Left lung (tissue), 4 donors: ENCODE measurements at regions not wholly inside any gene's neighbourhood (a gene's known extent, or its start where the extent isn't known, plus 50 kb on each side); places are given as distances from the start of the nearest gene placed in this dataset.
A peak's percentile ranks its signal among the peaks of the same experiment; 100 is the strongest.

Source experiments
- ATAC-seq: fragments of 200-7000 bp; cut with Tn5 transposase; one replicate; pipeline ENCODE4 v1.9.1; 2020; ENCODE audit warnings: moderate library complexity
- DNase-seq, 4 donors: peaks; one replicate each; pipeline ENCODE4 v3.0.0-alpha.2; 2013 to 2020
- H3K27ac ChIP-seq, 2 donors: fragments of 200-600 bp; sonication (generic) in 1 of 2; one replicate each; pipeline versions ENCODE4 v1.5.0 to v1.8.0; 2020 to 2021
- H3K27me3 ChIP-seq, 2 donors: fragments of 200-600 bp; sonication (generic) in 1 of 2; one replicate each; pipeline versions ENCODE4 v1.5.0 to v1.8.0; 2020 to 2021
- H3K36me3 ChIP-seq, 2 donors: fragments of 200-600 bp; sonication (generic) in 1 of 2; one replicate each; pipeline versions ENCODE4 v1.5.0 to v1.8.0; 2020 to 2021
- H3K4me1 ChIP-seq, 2 donors: fragments of 200-600 bp; one replicate each; pipeline ENCODE4 v1.8.0; 2021
- H3K4me3 ChIP-seq, 2 donors: fragments of 200-600 bp; sonication (generic) in 1 of 2; one replicate each; pipeline versions ENCODE4 v1.5.0 to v1.8.0; 2020 to 2021; ENCODE audit warnings: mild to moderate bottlenecking in 1 of 2
- H3K9me3 ChIP-seq, 2 donors: fragments of 200-600 bp; sonication (generic) in 1 of 2; one replicate each; pipeline versions ENCODE4 v1.5.0 to v1.8.0; 2020 to 2021
- CTCF ChIP-seq, 2 donors: fragments of 200-600 bp; sonication (generic) in 1 of 2; IDR thresholded peaks; one replicate each; pipeline versions ENCODE4 v1.5.0 to v1.8.0; 2021; ENCODE audit warnings: antibody characterized with exemption in 2 of 2
- intact Hi-C, 2 donors: fragments of 100-400 bp; cut with DNase I; formaldehyde crosslinking; loops; one replicate each; pipeline versions ENCODE4 v1.11.2 to v1.14.2; 2022
- donor health status: DM: no; HTN: yes; CAD: no.
- donor health status: DM: no; HTN: no; CAD: no.

- peak; percentile 75 for ATAC-seq
- H3K27me3 ChIP-seq, result no peaks in the 10 kb centered on the region
- no peak for TF ChIP-seq CTCF (IDR thresholded peaks at IDR 0.05)
- H3K4me1 ChIP-seq, result peaks cover 16 to 32% of the 10 kb centered on the region in 2 donors
- H3K9me3 ChIP-seq, result no peaks in the 10 kb centered on the region
- DNase-seq, result peak in 2 of 4 donors; percentile 52 to 67
- no peak overlapping the region for H3K4me3 ChIP-seq
- peak overlapping the region; percentile 50 to 70 for H3K27ac ChIP-seq
- intact Hi-C loops, result no loop called here
- H3K36me3 ChIP-seq, result no peaks in the 10 kb centered on the region
Observed at GRCh38 chr1:94734963-94735901, 84.9 kb upstream of the SLC44A3 start.

GRCh38 chr1:94731891-94732290 lies 88.3 kb upstream of the SLC44A3 start:
- DNase-seq, result no peak
- H3K4me1 ChIP-seq, result peaks cover 18 to 32% of the 10 kb centered on the region in 2 donors
- no peak overlapping the region for H3K4me3 ChIP-seq
- intact Hi-C loops, result no loop called here
- H3K27me3 ChIP-seq, result no peaks in the 10 kb centered on the region
- H3K27ac ChIP-seq, result no peak overlapping the region
- no peak for TF ChIP-seq CTCF (IDR thresholded peaks at IDR 0.05)
- no peak for ATAC-seq
- H3K9me3 ChIP-seq, result no peaks in the 10 kb centered on the region
- no peaks in the 10 kb centered on the region for H3K36me3 ChIP-seq

GRCh38 chr1:94730450-94730849 lies 89.7 kb upstream of the SLC44A3 start:
- no peak for TF ChIP-seq CTCF (IDR thresholded peaks at IDR 0.05)
- intact Hi-C loops, result no loop called here

GRCh38 chr1:94729267-94729666 lies 90.9 kb upstream of the SLC44A3 start:
- Histone ChIP-seq H3K4me1 (peaks cover 10 to 19% of the 10 kb centered on the region in 2 donors), H3K27me3 (no peaks in the 10 kb centered on the region), H3K9me3 (no peaks in the 10 kb centered on the region), H3K36me3 (no peaks in the 10 kb centered on the region), H3K27ac (peak overlapping the region in 1 of 2 donors; percentile 49), H3K4me3 (no peak overlapping the region)
- ATAC-seq, result peak; percentile 51
- DNase-seq, result peak in 1 of 4 donors; percentile 56
- intact Hi-C loops, result no loop called here
- TF ChIP-seq CTCF (IDR thresholded peaks at IDR 0.05), result no peak

More at GRCh38 chr1:94730450-94730849, 89.7 kb upstream of the SLC44A3 start:
- H3K27ac ChIP-seq, result no peak overlapping the region
- no peak overlapping the region for H3K4me3 ChIP-seq
- DNase-seq (no peak), ATAC-seq (no peak)
- H3K9me3 ChIP-seq, result no peaks in the 10 kb centered on the region
- H3K4me1 ChIP-seq, result peaks cover 18 to 24% of the 10 kb centered on the region in 2 donors
- no peaks in the 10 kb centered on the region for H3K36me3 ChIP-seq
- no peaks in the 10 kb centered on the region for H3K27me3 ChIP-seq
